H9 (cell line): ENCODE measurements at regions not wholly inside any gene's neighbourhood (a gene's known extent, or its start where the extent isn't known, plus 50 kb on each side); places are given as distances from the start of the nearest gene placed in this dataset.
"Not testable (repeated sequence)": the region's sequence is repeated elsewhere in the genome, so short reads cannot be mapped to it uniquely, and the experiment has no call there.

Source experiments
- DNase-seq: peaks from one replicate; pipeline ENCODE4 v3.0.0-alpha.2; 2017
- H2AFZ ChIP-seq: one replicate; pipeline ENCODE4 v1.6.1; 2013; ENCODE audit warnings: mild to moderate bottlenecking, low read length, control low read depth, moderate library complexity
- H2AK5ac ChIP-seq: 2 replicates; pipeline ENCODE4 v1.6.1; 2013; ENCODE audit warnings: low read length, control low read depth, mixed read lengths; ENCODE audit not compliant: insufficient read length
- H2BK120ac ChIP-seq: one replicate; pipeline ENCODE4 v1.6.1; 2013; ENCODE audit warnings: low read depth, mild to moderate bottlenecking, low read length, control low read depth, inconsistent platforms; ENCODE audit not compliant: poor library complexity, severe bottlenecking
- H2BK12ac ChIP-seq: 2 replicates; pipeline ENCODE4 v1.6.1; 2013; ENCODE audit warnings: low read length, control low read depth, mixed read lengths, low read depth; ENCODE audit not compliant: insufficient read length
- H2BK15ac ChIP-seq: 2 replicates; pipeline ENCODE4 v1.6.1; 2013; ENCODE audit warnings: low read depth, low read length, control low read depth
- H2BK20ac ChIP-seq: one replicate; pipeline ENCODE4 v1.6.1; 2013; ENCODE audit warnings: low read depth, mild to moderate bottlenecking, low read length, control low read depth, inconsistent platforms; ENCODE audit not compliant: poor library complexity, severe bottlenecking
- H2BK5ac ChIP-seq: 2 replicates; pipeline ENCODE4 v1.6.1; 2013; ENCODE audit warnings: low read length, control low read depth, mixed read lengths; ENCODE audit not compliant: insufficient read length
- H3K14ac ChIP-seq: 2 replicates; pipeline ENCODE4 v1.6.1; 2013; ENCODE audit warnings: low read length, control low read depth; ENCODE audit not compliant: insufficient read depth
- H3K18ac ChIP-seq: 2 replicates; pipeline ENCODE4 v1.6.1; 2013; ENCODE audit warnings: low read depth, mild to moderate bottlenecking, mixed read lengths, low read length, control low read depth; ENCODE audit not compliant: insufficient read length
- H3K23ac ChIP-seq: 2 replicates; pipeline ENCODE4 v1.6.1; 2013; ENCODE audit warnings: low read length, control low read depth, mixed read lengths, low read depth; ENCODE audit not compliant: insufficient read length
- H3K23me2 ChIP-seq: 2 replicates; pipeline ENCODE4 v1.6.1; 2013; ENCODE audit warnings: low read depth, mild to moderate bottlenecking, mixed read lengths, low read length, control low read depth; ENCODE audit not compliant: insufficient read length, poor library complexity, severe bottlenecking
- H3K27ac ChIP-seq: 2 replicates; pipeline ENCODE4 v1.5.1; 2013; ENCODE audit warnings: low read length, control low read depth, mixed read lengths, low read depth; ENCODE audit not compliant: insufficient read length
- H3K27me3 ChIP-seq: 2 replicates; pipeline ENCODE4 v1.6.1; 2013; ENCODE audit warnings: low read length, control low read depth, inconsistent platforms; ENCODE audit not compliant: insufficient read depth
- H3K4ac ChIP-seq: 2 replicates; pipeline ENCODE4 v1.6.1; 2013; ENCODE audit warnings: low read depth, mild to moderate bottlenecking, control low read depth, inconsistent platforms, low read length, moderate library complexity
- H3K4me1 ChIP-seq: 2 replicates; pipeline ENCODE4 v1.6.1; 2013; ENCODE audit warnings: low read length, control low read depth, inconsistent platforms; ENCODE audit not compliant: insufficient read depth
- H3K4me2 ChIP-seq: 2 replicates; pipeline ENCODE4 v1.6.1; 2013; ENCODE audit warnings: low read length, control low read depth, mixed read lengths; ENCODE audit not compliant: insufficient read length, insufficient read depth
- H3K56ac ChIP-seq: 2 replicates; pipeline ENCODE4 v1.6.1; 2013; ENCODE audit warnings: low read depth, mild to moderate bottlenecking, mixed read lengths, low read length, control low read depth; ENCODE audit not compliant: insufficient read length
- H3K79me1 ChIP-seq: 2 replicates; pipeline ENCODE4 v1.6.1; 2013; ENCODE audit warnings: low read depth, mild to moderate bottlenecking, moderate library complexity, low read length, control low read depth, inconsistent platforms; ENCODE audit not compliant: insufficient read depth, poor library complexity, severe bottlenecking
- H3K79me2 ChIP-seq: 2 replicates; pipeline ENCODE4 v1.6.1; 2013; ENCODE audit warnings: low read length, control low read depth, inconsistent platforms; ENCODE audit not compliant: insufficient read depth
- H3K9ac ChIP-seq: 2 replicates; pipeline ENCODE4 v1.6.1; 2013; ENCODE audit warnings: low read length, control low read depth, mixed read lengths; ENCODE audit not compliant: insufficient read length; ENCODE audit errors: extremely low read depth
- H3K9me3 ChIP-seq: one replicate; pipeline ENCODE4 v1.6.1; 2013; ENCODE audit warnings: low read depth, low read length, inconsistent platforms; ENCODE audit not compliant: control insufficient read depth
- H3T11ph ChIP-seq: one replicate; pipeline ENCODE4 v1.6.1; 2013; ENCODE audit warnings: mild to moderate bottlenecking, low read length, control low read depth, inconsistent platforms
- H4K20me1 ChIP-seq: one replicate; pipeline ENCODE4 v1.6.1; 2013; ENCODE audit not compliant: control insufficient read depth, insufficient read length, insufficient read depth
- H4K5ac ChIP-seq: 2 replicates; pipeline ENCODE4 v1.6.1; 2013; ENCODE audit warnings: low read depth, mild to moderate bottlenecking, mixed read lengths, low read length, control low read depth; ENCODE audit not compliant: insufficient read length
- H4K8ac ChIP-seq: replicated peaks from 2 replicates; pipeline ENCODE4 v1.6.1; 2013; ENCODE audit warnings: low read length, control low read depth, mixed read lengths, low read depth; ENCODE audit not compliant: insufficient read length
- H4K91ac ChIP-seq: 2 replicates; pipeline ENCODE4 v1.6.1; 2013; ENCODE audit warnings: low read depth, mild to moderate bottlenecking, moderate library complexity, mixed read lengths, low read length, control low read depth; ENCODE audit not compliant: insufficient read length
- H3K27ac Mint-ChIP-seq, 3 experiments: 2 replicates in 2 of 3; 3 replicates in 1 of 3; pipeline ENCODE4 v1.8.0; 2020 to 2021; ENCODE audit warnings: mixed read lengths in 3 of 3, mild to moderate bottlenecking in 1 of 3, moderate library complexity in 1 of 3
- H3K27me3 Mint-ChIP-seq: 2 replicates; pipeline ENCODE4 v1.8.0; 2021; ENCODE audit warnings: low read depth, mild to moderate bottlenecking, moderate library complexity, mixed read lengths
- H3K36me3 Mint-ChIP-seq, 3 experiments: 2 replicates in 2 of 3; 3 replicates in 1 of 3; pipeline ENCODE4 v1.8.0; 2020 to 2021; ENCODE audit warnings: low read depth in 3 of 3, mixed read lengths in 3 of 3; ENCODE audit not compliant: insufficient read depth in 1 of 3
- H3K4me1 Mint-ChIP-seq, 2 experiments: 2 replicates each; pipeline ENCODE4 v1.8.0; 2020; ENCODE audit warnings: mixed read lengths in 2 of 2
- H3K4me3 Mint-ChIP-seq, 2 experiments: 2 replicates in 1 of 2; 3 replicates in 1 of 2; pipeline ENCODE4 v1.8.0; 2020 to 2021; ENCODE audit warnings: mild to moderate bottlenecking in 2 of 2, mixed read lengths in 2 of 2, moderate library complexity in 1 of 2
- H3K9me3 Mint-ChIP-seq, 2 experiments: 2 replicates in 1 of 2; 3 replicates in 1 of 2; pipeline ENCODE4 v1.8.0; 2020; ENCODE audit warnings: mild to moderate bottlenecking in 2 of 2, mixed read lengths in 2 of 2, moderate library complexity in 1 of 2
- CTCF ChIP-seq: fragments of 200-600 bp; sonication (generic); conservative IDR thresholded peaks from 3 replicates; pipeline ENCODE4 v1.8.0; 2021; ENCODE audit warnings: antibody characterized with exemption, mild to moderate bottlenecking
- WGBS: extraction: QIAGEN DNeasy Blood & Tissue Kit; methylation state at CpG from one replicate; pipeline ENCODE4 v1.1.7; 2013; ENCODE audit warnings: missing lambda C conversion rate, low lambda C conversion rate, mixed read lengths; ENCODE audit not compliant: insufficient read length; ENCODE audit errors: extremely low coverage; 5-methylcytosine and 5-hydroxymethylcytosine counted together

DNA sequence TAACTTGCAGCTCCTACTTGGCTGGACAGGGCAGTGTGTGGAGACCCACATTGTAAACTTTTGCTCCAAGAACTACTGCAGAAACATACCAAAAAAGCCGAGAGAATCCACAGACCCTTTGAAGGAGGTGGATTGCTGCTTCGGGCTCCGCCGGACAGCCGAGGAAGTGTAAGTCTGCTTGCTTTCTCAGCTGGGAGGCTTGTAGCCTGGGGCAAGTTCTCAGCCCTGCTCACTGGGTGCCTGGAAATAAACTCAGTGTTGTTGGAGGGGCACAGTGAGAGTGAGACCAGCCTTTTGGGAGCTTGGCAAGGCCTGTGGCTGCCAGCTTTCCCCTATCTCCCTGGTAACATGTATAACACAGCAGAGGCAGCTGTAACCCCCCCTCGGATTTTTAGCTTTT, 215.6 kb downstream of the SYK start:
- no CpG with 5 or more reads among the region's 6 CpGs for WGBS
- H3K9me3 Mint-ChIP-seq = peaks cover 2% of the 10 kb centered on the region in 2 experiments; a peak in 3 of 5 replicates

DNA sequence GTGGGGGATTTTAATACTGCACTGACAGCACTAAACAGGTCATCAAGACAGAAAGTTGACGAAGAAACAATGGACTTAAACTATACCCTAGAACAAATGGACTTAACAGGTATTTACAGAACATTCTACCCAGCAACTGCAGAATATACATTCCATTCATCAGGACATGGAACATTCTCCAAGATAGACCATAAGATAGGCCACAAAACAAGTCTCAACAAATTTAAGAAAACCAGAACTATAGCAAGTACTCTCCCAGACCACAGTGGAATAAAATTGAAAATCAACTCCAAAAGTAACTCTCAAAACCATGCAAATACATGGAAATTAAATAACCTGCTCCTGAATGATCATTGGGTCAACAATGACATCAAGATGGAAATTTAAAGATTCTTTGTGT, 218.3 kb downstream of the SYK start:
- not testable (repeated sequence) for H2AFZ ChIP-seq, H3T11ph ChIP-seq, H2BK120ac ChIP-seq, H3K27ac ChIP-seq, H2BK20ac ChIP-seq, H2AK5ac ChIP-seq, H2BK12ac ChIP-seq, H4K8ac ChIP-seq, H3K4me2 ChIP-seq, H3K27ac Mint-ChIP-seq, H4K20me1 ChIP-seq, H3K4me3 Mint-ChIP-seq, H3K9ac ChIP-seq, DNase-seq, H3K14ac ChIP-seq, H3K4ac ChIP-seq, H3K23me2 ChIP-seq, H3K4me1 ChIP-seq, H3K36me3 Mint-ChIP-seq, H3K18ac ChIP-seq, H3K9me3 Mint-ChIP-seq, H3K79me2 ChIP-seq, H3K27me3 Mint-ChIP-seq, H4K91ac ChIP-seq, H3K4me1 Mint-ChIP-seq, H3K9me3 ChIP-seq, H3K56ac ChIP-seq, H3K79me1 ChIP-seq, H2BK5ac ChIP-seq, H2BK15ac ChIP-seq, H3K27me3 ChIP-seq, H3K23ac ChIP-seq, H4K5ac ChIP-seq
- WGBS = no CpG with 5 or more reads among the region's 1 CpG

More for the DNA sequence above, 215.6 kb downstream of the SYK start:
- no peak overlapping the region for H3K4ac ChIP-seq
- no peak overlapping the region for H4K91ac ChIP-seq
- H3K4me2 ChIP-seq = no peak overlapping the region
- TF ChIP-seq CTCF = no peak
- H4K20me1 ChIP-seq = no peaks in the 10 kb centered on the region
- H2BK15ac ChIP-seq = no peak overlapping the region
- no peak overlapping the region for H2BK12ac ChIP-seq
- H3K23ac ChIP-seq = no peak overlapping the region
- H3K79me1 ChIP-seq = no peaks in the 10 kb centered on the region
- no peak overlapping the region for H2BK20ac ChIP-seq
- H3K56ac ChIP-seq = no peak overlapping the region
- Mint-ChIP-seq H3K36me3 (peaks cover 0 to 5% (median 0%) of the 10 kb centered on the region in 3 experiments; a peak in 1 of 7 replicates), H3K4me3 (no peak overlapping the region), H3K27ac (no peak overlapping the region), H3K27me3 (no peaks in the 10 kb centered on the region; the same call in 1 of the 2 replicates), H3K4me1 (peaks cover 0 to 4% of the 10 kb centered on the region in 2 experiments; a peak in 2 of 4 replicates)
- H4K8ac ChIP-seq = no peak overlapping the region
- no peak overlapping the region for H4K5ac ChIP-seq
- H3K9ac ChIP-seq = no peak overlapping the region
- H2AFZ ChIP-seq = no peak overlapping the region
- no peaks in the 10 kb centered on the region for H3K9me3 ChIP-seq
- no peaks in the 10 kb centered on the region for H3K27me3 ChIP-seq
- H3K14ac ChIP-seq = no peak overlapping the region
- H3K18ac ChIP-seq = no peak overlapping the region
- no peak overlapping the region for H3T11ph ChIP-seq
- no peak for DNase-seq
- H2BK5ac ChIP-seq = no peak overlapping the region
- no peak overlapping the region for H3K27ac ChIP-seq
- no peak overlapping the region for H2AK5ac ChIP-seq
- H3K79me2 ChIP-seq = no peaks in the 10 kb centered on the region
- no peaks in the 10 kb centered on the region for H3K23me2 ChIP-seq
- H3K4me1 ChIP-seq = no peaks in the 10 kb centered on the region
- H2BK120ac ChIP-seq = no peak overlapping the region
